Large intestine (tissue), 3 donors: ENCODE measurements at regions not wholly inside any gene's neighbourhood (a gene's known extent, or its start where the extent isn't known, plus 50 kb on each side); places are given as distances from the start of the nearest gene placed in this dataset.

ENCODE experiments used
- DNase-seq, 2 donors: peaks; one replicate each; pipeline versions ENCODE4 v3.0.0 to v3.0.0-alpha.2; 2013
- H3K27ac ChIP-seq: one replicate; pipeline ENCODE4 v1.5.1; 2013; ENCODE audit warnings: low read length
- H3K27me3 ChIP-seq: 2 replicates; pipeline ENCODE4 v1.6.1; 2013; ENCODE audit warnings: low read length; ENCODE audit not compliant: control insufficient read depth, insufficient read depth
- H3K36me3 ChIP-seq: 2 replicates; pipeline ENCODE4 v1.6.1; 2013; ENCODE audit warnings: low read length; ENCODE audit not compliant: control insufficient read depth, insufficient read depth
- H3K4me1 ChIP-seq: one replicate; pipeline ENCODE4 v1.6.1; 2013; ENCODE audit warnings: low read length; ENCODE audit not compliant: control insufficient read depth, insufficient read depth
- H3K4me3 ChIP-seq: one replicate; pipeline ENCODE4 v1.5.1; 2013; ENCODE audit warnings: low read length
- H3K9me3 ChIP-seq: one replicate; pipeline ENCODE4 v1.6.1; 2013; ENCODE audit warnings: mild to moderate bottlenecking, low read depth, low read length, moderate library complexity; ENCODE audit not compliant: control insufficient read depth
- WGBS: methylation state at CpG from one replicate; pipeline ENCODE4 v1.1.5; 2013; ENCODE audit warnings: low lambda C conversion rate; ENCODE audit not compliant: insufficient coverage; 5-methylcytosine and 5-hydroxymethylcytosine counted together

DNA sequence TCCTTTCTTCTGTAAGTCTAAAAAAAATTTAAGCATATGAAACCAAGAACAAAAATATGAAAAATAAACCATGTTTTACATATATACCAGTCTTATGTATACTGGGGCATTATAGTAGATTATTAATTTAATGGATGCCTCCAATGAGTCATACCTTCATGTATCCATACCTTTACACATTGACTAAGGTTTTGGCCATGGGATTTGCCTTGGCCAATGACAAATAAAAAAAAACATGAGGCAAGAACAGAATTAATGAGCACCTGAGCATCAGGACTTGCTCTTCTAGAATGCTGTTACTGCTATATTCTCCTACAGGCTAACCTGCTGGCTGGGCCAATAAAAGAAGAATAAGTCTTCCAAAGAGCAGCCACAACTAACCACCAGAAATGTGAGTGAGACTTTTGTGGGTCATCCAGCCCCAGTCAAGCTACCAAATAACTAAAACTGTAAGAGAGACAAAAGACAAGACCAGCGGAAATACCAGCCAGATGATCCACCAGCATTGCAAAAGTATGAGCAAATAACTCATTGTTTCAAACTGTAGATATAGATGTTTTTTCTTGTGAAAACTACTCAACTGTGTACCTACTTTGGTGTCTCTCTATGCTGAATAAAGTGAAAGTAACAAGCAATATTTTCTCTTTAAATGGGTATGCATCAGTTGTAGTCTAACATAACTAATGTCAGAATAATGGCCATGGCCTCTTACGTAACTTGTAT, 749.6 kb upstream of the VRK2 start:
- H3K36me3 ChIP-seq = no peaks in the 10 kb centered on the region
- no peak for DNase-seq
- no peak overlapping the region for H3K4me3 ChIP-seq
- no CpG with 5 or more reads among the region's 2 CpGs for WGBS
- H3K27me3 ChIP-seq = no peaks in the 10 kb centered on the region
- no peaks in the 10 kb centered on the region for H3K9me3 ChIP-seq
- no peak overlapping the region for H3K27ac ChIP-seq
- H3K4me1 ChIP-seq = no peaks in the 10 kb centered on the region

DNA sequence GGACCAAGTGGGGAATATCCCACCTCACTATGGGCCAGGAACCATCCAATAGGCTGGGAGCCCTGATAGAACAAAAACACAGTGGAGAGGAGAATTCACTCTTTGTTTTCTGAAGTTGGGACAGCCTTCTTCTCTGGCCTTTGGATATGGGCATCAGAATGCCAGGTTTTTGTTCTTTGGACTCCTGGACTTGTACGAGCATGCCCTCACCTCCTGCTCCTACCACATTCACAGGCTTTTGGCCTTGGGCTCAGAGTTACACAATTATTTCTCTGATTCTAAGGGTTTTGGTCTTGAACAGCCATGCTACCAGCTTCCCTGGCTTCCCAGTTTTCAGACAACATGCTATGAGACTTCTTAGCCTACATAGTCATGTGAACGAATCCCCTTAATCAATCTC, 732.9 kb upstream of the VRK2 start:
- H3K27me3 ChIP-seq = no peaks in the 10 kb centered on the region
- no peak for DNase-seq
- no peak overlapping the region for H3K27ac ChIP-seq
- no peaks in the 10 kb centered on the region for H3K9me3 ChIP-seq
- H3K4me3 ChIP-seq = no peak overlapping the region
- H3K4me1 ChIP-seq = no peaks in the 10 kb centered on the region
- 91% methylated on average over 1 of the region's 2 CpGs for WGBS
- no peaks in the 10 kb centered on the region for H3K36me3 ChIP-seq

- Histone ChIP-seq H3K4me1 (no peaks in the 10 kb centered on the region), H3K4me3 (no peak overlapping the region), H3K27me3 (no peaks in the 10 kb centered on the region), H3K27ac (no peak overlapping the region), H3K36me3 (no peaks in the 10 kb centered on the region), H3K9me3 (no peaks in the 10 kb centered on the region)
- no peak for DNase-seq
These were observed 731.9 kb upstream of the VRK2 start for GRCh38 chr2:57314682-57315081.

- Histone ChIP-seq H3K9me3 (no peaks in the 10 kb centered on the region), H3K27ac (no peak overlapping the region), H3K27me3 (no peaks in the 10 kb centered on the region), H3K36me3 (no peaks in the 10 kb centered on the region), H3K4me3 (no peak overlapping the region), H3K4me1 (no peaks in the 10 kb centered on the region)
- DNase-seq = no peak
- 40% methylated on average over 1 of the region's 2 CpGs for WGBS
These were observed 716.2 kb upstream of the VRK2 start for GRCh38 chr2:57330447-57330846.

DNA sequence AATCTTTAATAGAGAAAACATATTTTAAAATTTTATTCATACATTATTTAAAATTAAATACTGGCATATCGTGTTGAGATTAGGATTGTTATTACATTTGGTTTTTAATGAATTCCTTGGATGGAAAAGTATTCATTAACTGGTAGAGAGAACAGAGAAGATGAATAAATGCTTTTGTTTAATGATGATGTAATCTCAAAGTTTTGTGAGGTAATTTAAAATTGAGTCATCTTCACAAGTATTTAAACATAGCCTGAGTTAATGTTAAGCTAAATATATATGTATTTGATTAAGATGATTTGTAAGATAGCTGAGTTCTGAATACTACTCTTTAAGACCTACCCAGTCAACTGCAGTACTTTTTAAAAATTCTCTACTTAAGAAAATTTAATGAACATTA, 713.4 kb upstream of the VRK2 start:
- H3K27me3 ChIP-seq = no peaks in the 10 kb centered on the region
- no peak overlapping the region for H3K4me3 ChIP-seq
- DNase-seq = no peak
- WGBS = 100% methylated on average over 1 of the region's 1 CpG
- no peaks in the 10 kb centered on the region for H3K36me3 ChIP-seq
- H3K9me3 ChIP-seq = no peaks in the 10 kb centered on the region
- no peaks in the 10 kb centered on the region for H3K4me1 ChIP-seq
- no peak overlapping the region for H3K27ac ChIP-seq

GRCh38 chr2:57343391-57344006, 703.1 kb upstream of the VRK2 start:
- Histone ChIP-seq H3K9me3 (no peaks in the 10 kb centered on the region), H3K4me1 (no peaks in the 10 kb centered on the region)
- 100% methylated on average over 1 of the region's 1 CpG for WGBS

DNA sequence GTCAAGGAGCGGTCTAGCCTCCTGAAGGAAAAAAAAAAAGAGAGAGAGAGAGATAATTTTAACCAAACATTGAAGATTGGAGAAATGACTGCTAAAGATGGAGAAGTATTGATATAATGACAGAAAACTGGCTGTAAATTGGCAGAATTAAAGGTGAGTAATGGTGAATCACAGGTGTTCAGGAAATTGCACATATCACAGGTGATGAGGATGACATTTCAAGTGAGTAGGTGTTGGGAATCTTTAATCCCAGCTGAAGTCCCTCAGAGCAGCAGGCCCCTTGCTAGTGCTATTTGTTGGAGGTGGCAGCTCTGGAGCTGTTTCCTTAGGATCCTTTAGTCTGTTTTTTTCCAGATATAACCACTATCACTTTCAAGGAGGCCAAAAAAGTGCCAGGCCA, 678.4 kb upstream of the VRK2 start:
- no peak overlapping the region for H3K4me3 ChIP-seq
- no peaks in the 10 kb centered on the region for H3K4me1 ChIP-seq
- no peak overlapping the region for H3K27ac ChIP-seq
- no peak for DNase-seq
- H3K27me3 ChIP-seq = no peaks in the 10 kb centered on the region
- WGBS = 86% methylated on average over 1 of the region's 1 CpG
- no peaks in the 10 kb centered on the region for H3K36me3 ChIP-seq
- no peaks in the 10 kb centered on the region for H3K9me3 ChIP-seq

More at GRCh38 chr2:57343391-57344006, 703.1 kb upstream of the VRK2 start:
- H3K27ac ChIP-seq = no peak overlapping the region
- DNase-seq = no peak
- no peak overlapping the region for H3K4me3 ChIP-seq
- no peaks in the 10 kb centered on the region for H3K27me3 ChIP-seq
- no peaks in the 10 kb centered on the region for H3K36me3 ChIP-seq

DNA sequence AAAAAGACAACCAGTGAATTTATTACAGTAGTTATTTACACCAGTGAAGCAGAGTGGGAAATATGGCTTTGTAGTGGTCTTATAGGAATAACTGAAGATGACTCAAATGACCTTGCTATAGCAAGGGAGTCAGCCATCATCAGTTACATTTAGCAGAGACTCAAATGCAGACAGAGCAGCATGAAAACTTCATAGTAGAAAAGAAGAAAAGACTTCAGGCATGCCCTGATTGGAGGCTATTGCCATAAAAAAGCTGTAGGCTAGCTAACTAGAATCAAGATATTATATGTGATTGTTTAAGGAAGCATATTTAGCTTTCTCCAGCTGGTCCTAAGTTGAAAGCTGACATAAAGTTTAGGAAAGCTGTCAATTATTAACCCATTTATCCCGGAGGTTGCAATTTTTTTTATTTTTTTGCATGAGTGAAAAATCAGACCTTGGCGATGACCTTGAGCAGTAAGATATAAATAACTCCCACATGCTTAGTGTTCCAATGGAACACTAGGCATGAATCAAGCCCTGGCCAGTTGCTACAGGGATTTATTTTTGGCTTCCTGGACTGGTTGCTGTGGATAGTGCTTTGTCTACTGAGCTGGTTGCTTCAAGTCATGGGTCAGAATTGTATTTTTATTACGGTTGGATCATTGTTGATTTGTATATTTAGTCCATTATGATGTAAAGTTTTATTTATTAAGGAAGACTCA, 675.6 kb upstream of the VRK2 start:
- Histone ChIP-seq H3K36me3 (no peaks in the 10 kb centered on the region), H3K4me3 (no peak overlapping the region), H3K4me1 (no peaks in the 10 kb centered on the region), H3K27ac (no peak overlapping the region), H3K27me3 (no peaks in the 10 kb centered on the region), H3K9me3 (no peaks in the 10 kb centered on the region)
- no peak for DNase-seq
- WGBS = 17% methylated on average over 1 of the region's 3 CpGs

- Histone ChIP-seq H3K4me1 (no peaks in the 10 kb centered on the region), H3K9me3 (no peaks in the 10 kb centered on the region), H3K36me3 (no peaks in the 10 kb centered on the region), H3K4me3 (no peak overlapping the region), H3K27me3 (no peaks in the 10 kb centered on the region), H3K27ac (no peak overlapping the region)
- WGBS = no CpG with 5 or more reads among the region's 2 CpGs
- DNase-seq = no peak
These were observed 674.2 kb upstream of the VRK2 start for GRCh38 chr2:57372237-57372984.

- Histone ChIP-seq H3K27ac (no peak overlapping the region), H3K4me3 (no peak overlapping the region), H3K4me1 (no peaks in the 10 kb centered on the region), H3K9me3 (no peaks in the 10 kb centered on the region), H3K36me3 (no peaks in the 10 kb centered on the region), H3K27me3 (no peaks in the 10 kb centered on the region)
- 100% methylated on average over 2 of the region's 3 CpGs for WGBS
- DNase-seq = no peak
These were observed 673.1 kb upstream of the VRK2 start for GRCh38 chr2:57373530-57373929.
